Neural cell (in vitro differentiated cells): ENCODE measurements at regions not wholly inside any gene's neighbourhood (a gene's known extent, or its start where the extent isn't known, plus 50 kb on each side); places are given as distances from the start of the nearest gene placed in this dataset.

Source experiments
- H2AFZ ChIP-seq: fragments of 200-600, 300-800 bp; sonication (generic), shearing (Covaris generic); 2 replicates; pipeline ENCODE4 v1.6.0; 2014; ENCODE audit warnings: low read depth, mild to moderate bottlenecking, antibody characterized with exemption, low read length, moderate library complexity
- H3F3A ChIP-seq: fragments of 200-600 bp; shearing (Covaris generic); 2 replicates; pipeline ENCODE4 v1.6.1; 2016; ENCODE audit warnings: mild to moderate bottlenecking, moderate library complexity, mixed read lengths, antibody characterized with exemption, low read length; ENCODE audit not compliant: insufficient read depth, poor library complexity, severe bottlenecking
- H3K27ac ChIP-seq: fragments of 200-600, 300-800 bp; sonication (generic), shearing (Covaris generic); 2 replicates; pipeline ENCODE4 v1.5.1; 2014; ENCODE audit warnings: mild to moderate bottlenecking, low read length, moderate library complexity
- H3K27me3 ChIP-seq: fragments of 300-800, 200-600 bp; sonication (generic), shearing (Covaris generic); 2 replicates; pipeline ENCODE4 v1.6.0; 2014; ENCODE audit warnings: mild to moderate bottlenecking, low read depth, low read length, moderate library complexity; ENCODE audit not compliant: insufficient read depth
- H3K36me3 ChIP-seq: fragments of 300-800, 200-600 bp; sonication (generic), shearing (Covaris generic); 2 replicates; pipeline ENCODE4 v1.5.1; 2014; ENCODE audit warnings: mild to moderate bottlenecking, antibody characterized with exemption, low read length, moderate library complexity; ENCODE audit not compliant: insufficient read depth
- H3K4me2 ChIP-seq: fragments of 300-800, 200-600 bp; sonication (generic), shearing (Covaris generic); 2 replicates; pipeline ENCODE4 v1.6.0; 2014; ENCODE audit warnings: mild to moderate bottlenecking, low read length
- H3K4me3 ChIP-seq: fragments of 300-800, 200-600 bp; sonication (generic), shearing (Covaris generic); 2 replicates; pipeline ENCODE4 v1.5.1; 2014; ENCODE audit warnings: mild to moderate bottlenecking, low read length, moderate library complexity
- H3K79me2 ChIP-seq: fragments of 200-600 bp; shearing (Covaris generic); replicated peaks from 2 replicates; pipeline ENCODE4 v1.6.0; 2014; ENCODE audit warnings: mild to moderate bottlenecking, low read length, moderate library complexity; ENCODE audit not compliant: insufficient read depth
- H3K9ac ChIP-seq: fragments of 300-800, 200-600 bp; sonication (generic), shearing (Covaris generic); 2 replicates; pipeline ENCODE4 v1.6.1; 2016; ENCODE audit warnings: mild to moderate bottlenecking, low read length, mixed read lengths
- H3K9me2 ChIP-seq: fragments of 200-600 bp; shearing (Covaris generic); 2 replicates; pipeline ENCODE4 v1.6.1; 2016; ENCODE audit warnings: mild to moderate bottlenecking, low read length, mixed read lengths; ENCODE audit not compliant: insufficient read depth
- H3K9me3 ChIP-seq: fragments of 200-600, 300-800 bp; sonication (generic), shearing (Covaris generic); 2 replicates; pipeline ENCODE4 v1.6.1; 2016; ENCODE audit warnings: mild to moderate bottlenecking, mixed run types, low read length, moderate library complexity, mixed read lengths
- H4K20me1 ChIP-seq: fragments of 200-600 bp; shearing (Covaris generic); 2 replicates; pipeline ENCODE4 v1.6.1; 2016; ENCODE audit warnings: mild to moderate bottlenecking, mixed run types; ENCODE audit not compliant: insufficient read depth
- CTCF ChIP-seq: fragments of 450-650 bp; IDR thresholded peaks from 2 replicates; pipeline ENCODE4 v1.5.1; 2014; ENCODE audit warnings: antibody characterized with exemption, mild to moderate bottlenecking, moderate library complexity; ENCODE audit not compliant: poor library complexity, severe bottlenecking
- EP300 ChIP-seq: fragments of 450-650 bp; conservative IDR thresholded peaks from 2 replicates; pipeline ENCODE4 v1.6.1; 2014; ENCODE audit warnings: antibody characterized with exemption, mild to moderate bottlenecking, moderate library complexity; ENCODE audit not compliant: poor library complexity, severe bottlenecking
- EZH2 ChIP-seq: fragments of 200-600, 300-800 bp; shearing (Covaris generic), sonication (generic); IDR thresholded peaks from 2 replicates; pipeline ENCODE4 v1.6.1; 2014; ENCODE audit warnings: antibody characterized with exemption, low read length, borderline replicate concordance, mild to moderate bottlenecking; ENCODE audit not compliant: insufficient read depth, poor library complexity, severe bottlenecking
- MXI1 ChIP-seq: fragments of 450-650 bp; conservative IDR thresholded peaks from 2 replicates; pipeline ENCODE4 v1.6.1; 2014; ENCODE audit warnings: antibody characterized with exemption, mild to moderate bottlenecking; ENCODE audit not compliant: poor library complexity, severe bottlenecking
- POLR2AphosphoS5 ChIP-seq: IDR thresholded peaks from 2 replicates; pipeline ENCODE4 v1.6.1; 2012
- RAD21 ChIP-seq: fragments of 450-650 bp; conservative IDR thresholded peaks from 2 replicates; pipeline ENCODE4 v1.6.1; 2014; ENCODE audit warnings: antibody characterized with exemption, mild to moderate bottlenecking, moderate library complexity
- REST ChIP-seq: IDR thresholded peaks from 2 replicates; pipeline ENCODE4 v1.6.1; 2012; ENCODE audit warnings: borderline replicate concordance
- SMC3 ChIP-seq: fragments of 450-650 bp; conservative IDR thresholded peaks from 2 replicates; pipeline ENCODE4 v1.6.1; 2014; ENCODE audit warnings: antibody characterized with exemption, mild to moderate bottlenecking, moderate library complexity; ENCODE audit not compliant: poor library complexity
- TAF1 ChIP-seq: IDR thresholded peaks from 2 replicates; pipeline ENCODE4 v1.6.1; 2012; ENCODE audit warnings: low read depth

GRCh38 chr2:129402076-129402475 is 577.4 kb upstream of the RAB6C start:
- Histone ChIP-seq H3K9me2 (no peaks in the 10 kb centered on the region), H2AFZ (no peak overlapping the region), H3K27me3 (no peaks in the 10 kb centered on the region), H3K4me3 (no peak overlapping the region), H3K36me3 (no peaks in the 10 kb centered on the region), H3K9ac (no peak overlapping the region), H3K79me2 (no peaks in the 10 kb centered on the region), H3K9me3 (no peaks in the 10 kb centered on the region), H3F3A (no peaks in the 10 kb centered on the region), H3K27ac (no peak overlapping the region), H3K4me2 (no peak overlapping the region), H4K20me1 (no peaks in the 10 kb centered on the region)
- TF ChIP-seq RAD21 (no peak), TAF1 (no peak), MXI1 (no peak), EZH2 (no peak), REST (no peak), POLR2AphosphoS5 (no peak), SMC3 (no peak), CTCF (no peak), EP300 (no peak)

- Histone ChIP-seq H3K4me2 (no peak overlapping the region), H3F3A (no peaks in the 10 kb centered on the region), H3K9me3 (no peaks in the 10 kb centered on the region), H3K9me2 (no peaks in the 10 kb centered on the region), H3K4me3 (no peak overlapping the region), H3K36me3 (no peaks in the 10 kb centered on the region), H4K20me1 (no peaks in the 10 kb centered on the region), H3K79me2 (no peaks in the 10 kb centered on the region), H3K27ac (no peak overlapping the region), H2AFZ (no peak overlapping the region), H3K9ac (no peak overlapping the region), H3K27me3 (no peaks in the 10 kb centered on the region)
- no peak for TF ChIP-seq CTCF
Observed at GRCh38 chr2:129404000-129404685, 575.3 kb upstream of the RAB6C start.
